ENCODE measurements at regions not wholly inside any gene's neighbourhood (a gene's known extent, or its start where the extent isn't known, plus 50 kb on each side); places are given as distances from the start of the nearest gene placed in this dataset.
"Not testable (repeated sequence)": the region's sequence is repeated elsewhere in the genome, so short reads cannot be mapped to it uniquely, and the experiment has no call there.

GRCh38 chr10:63976538-63976937 is 455.3 kb downstream of the REEP3 start:
- Histone ChIP-seq H3K4me1 (no peaks in the 10 kb centered on the region), H3K27me3 (no peaks in the 10 kb centered on the region), H3K36me3 (no peaks in the 10 kb centered on the region), H3K27ac (no peak overlapping the region), H3K4me3 (no peak overlapping the region), H3K9me3 (no peaks in the 10 kb centered on the region)
- 85% methylated on average over 3 of the region's 5 CpGs for WGBS
- DNase-seq (ENCODE audit: low spot score in 2 of 2): no peak
- no peak for TF ChIP-seq EP300 (IDR thresholded peaks at IDR 0.05)
- no peak for TF ChIP-seq POLR2AphosphoS5 (IDR thresholded peaks at IDR 0.05)
- TF ChIP-seq CTCF (IDR thresholded peaks at IDR 0.05): no peak
- no peak for TF ChIP-seq POLR2A (IDR thresholded peaks at IDR 0.05)

- H3K36me3 ChIP-seq: no peaks in the 10 kb centered on the region
- no peaks in the 10 kb centered on the region for H3K27me3 ChIP-seq
- H3K4me1 ChIP-seq: no peaks in the 10 kb centered on the region
- DNase-seq (ENCODE audit: low spot score in 2 of 2): no peak
- TF ChIP-seq EP300 (IDR thresholded peaks at IDR 0.05): no peak
- peak in 1 of 2 donors; percentile 42 for TF ChIP-seq CTCF (IDR thresholded peaks at IDR 0.05)
- 25% methylated on average over 1 of the region's 1 CpG for WGBS
- H3K4me3 ChIP-seq: no peak overlapping the region
- H3K9me3 ChIP-seq: no peaks in the 10 kb centered on the region
- no peak overlapping the region for H3K27ac ChIP-seq
Measured at GRCh38 chr10:63977329-63977923, 456.2 kb downstream of the REEP3 start.

- not testable (repeated sequence) for H3K36me3 ChIP-seq; H3K27ac ChIP-seq; H3K4me1 ChIP-seq; DNase-seq (ENCODE audit: low spot score in 2 of 2); H3K4me3 ChIP-seq; H3K27me3 ChIP-seq; H3K9me3 ChIP-seq
- 52% methylated on average over 5 of the region's 5 CpGs for WGBS
Measured at GRCh38 chr10:63980870-63981269, 459.7 kb downstream of the REEP3 start.

- DNase-seq (ENCODE audit: low spot score in 2 of 2); H3K9me3 ChIP-seq; H3K27ac ChIP-seq; H3K4me3 ChIP-seq; H3K27me3 ChIP-seq; H3K4me1 ChIP-seq; H3K36me3 ChIP-seq: not testable (repeated sequence)
- 48% methylated on average over 2 of the region's 2 CpGs for WGBS
Measured at GRCh38 chr10:63984061-63984460, 462.9 kb downstream of the REEP3 start.

GRCh38 chr10:63986536-63986935 is 465.3 kb downstream of the REEP3 start:
- H3K27me3 ChIP-seq: no peaks in the 10 kb centered on the region
- no peak for DNase-seq (ENCODE audit: low spot score in 2 of 2)
- H3K4me3 ChIP-seq: no peak overlapping the region
- TF ChIP-seq EP300 (IDR thresholded peaks at IDR 0.05) (no peak), POLR2AphosphoS5 (IDR thresholded peaks at IDR 0.05) (no peak), POLR2A (IDR thresholded peaks at IDR 0.05) (no peak), CTCF (IDR thresholded peaks at IDR 0.05) (no peak)
- 98% methylated on average over 3 of the region's 3 CpGs for WGBS
- H3K36me3 ChIP-seq: no peaks in the 10 kb centered on the region
- no peak overlapping the region for H3K27ac ChIP-seq
- no peaks in the 10 kb centered on the region for H3K4me1 ChIP-seq
- no peaks in the 10 kb centered on the region for H3K9me3 ChIP-seq

- Histone ChIP-seq H3K27ac (no peak overlapping the region), H3K4me3 (no peak overlapping the region), H3K36me3 (no peaks in the 10 kb centered on the region), H3K27me3 (no peaks in the 10 kb centered on the region), H3K4me1 (no peaks in the 10 kb centered on the region), H3K9me3 (no peaks in the 10 kb centered on the region)
- 55% methylated on average over 2 of the region's 2 CpGs for WGBS
- DNase-seq (ENCODE audit: low spot score in 2 of 2): no peak
- no peak for TF ChIP-seq POLR2AphosphoS5 (IDR thresholded peaks at IDR 0.05)
- no peak for TF ChIP-seq EP300 (IDR thresholded peaks at IDR 0.05)
- no peak for TF ChIP-seq CTCF (IDR thresholded peaks at IDR 0.05)
- no peak for TF ChIP-seq POLR2A (IDR thresholded peaks at IDR 0.05)
Measured at GRCh38 chr10:63987212-63987611, 466.0 kb downstream of the REEP3 start.
